Mucosa of descending colon (tissue), 3 donors: ENCODE measurements at regions not wholly inside any gene's neighbourhood (a gene's known extent, or its start where the extent isn't known, plus 50 kb on each side); places are given as distances from the start of the nearest gene placed in this dataset.
"Not testable (repeated sequence)": the region's sequence is repeated elsewhere in the genome, so short reads cannot be mapped to it uniquely, and the experiment has no call there.

Source experiments
- ATAC-seq: fragments of 200-7000 bp; cut with Tn5 transposase; one replicate; pipeline ENCODE4 v1.9.1; 2020; ENCODE audit warnings: mild to moderate bottlenecking, moderate library complexity
- DNase-seq, 3 donors: peaks; one replicate each; pipeline ENCODE4 v3.0.0-alpha.2; 2020
- H3K36me3 ChIP-seq: fragments of 200-600 bp; one replicate; pipeline ENCODE4 v1.8.0; 2021; ENCODE audit warnings: low read depth, mild to moderate bottlenecking
- H3K4me1 ChIP-seq: fragments of 200-600 bp; one replicate; pipeline ENCODE4 v1.8.0; 2021; ENCODE audit warnings: low read depth, mild to moderate bottlenecking
- H3K4me3 ChIP-seq: fragments of 200-600 bp; one replicate; pipeline ENCODE4 v1.8.0; 2021; ENCODE audit warnings: mild to moderate bottlenecking
- H3K9me3 ChIP-seq: fragments of 200-600 bp; one replicate; pipeline ENCODE4 v1.8.0; 2021; ENCODE audit warnings: mild to moderate bottlenecking
- CTCF ChIP-seq: fragments of 200-600 bp; IDR thresholded peaks from one replicate; pipeline ENCODE4 v1.8.0; 2022; ENCODE audit warnings: antibody characterized with exemption, mild to moderate bottlenecking
- intact Hi-C, 2 donors: fragments of 100-400 bp; cut with DNase I in 1 of 2; cut with micrococcal nuclease in 1 of 2; formaldehyde crosslinking; loops; one replicate each; pipeline versions ENCODE4 v1.11.0 to v1.11.1; 2022; cut with DNase I, micrococcal nuclease
- donor health status: DM: no; HTN: no; CAD: no; lungs with moderate emphysema.
- donor health status: DM: no; HTN: no; CAD: no.
- donor health status: DM: no; HTN: yes; CAD: no.

GRCh38 chr15:26115229-26115943, 252.3 kb upstream of the ATP10A start:
- H3K4me3 ChIP-seq, result no peak overlapping the region
- no peaks in the 10 kb centered on the region for H3K36me3 ChIP-seq
- DNase-seq (no peak), ATAC-seq (no peak)
- no peak for TF ChIP-seq CTCF
- H3K9me3 ChIP-seq, result peaks cover 10% of the 10 kb centered on the region
- no peaks in the 10 kb centered on the region for H3K4me1 ChIP-seq
- intact Hi-C loops, result no loop called here

- DNase-seq, intact Hi-C loops, H3K4me3 ChIP-seq, H3K36me3 ChIP-seq, ATAC-seq, H3K4me1 ChIP-seq: not testable (repeated sequence)
- H3K9me3 ChIP-seq, result peaks cover 10% of the 10 kb centered on the region
Measured at GRCh38 chr15:26114128-26114527, 251.0 kb upstream of the ATP10A start.

GRCh38 chr15:26113296-26113695, 250.2 kb upstream of the ATP10A start:
- no peaks in the 10 kb centered on the region for H3K4me1 ChIP-seq
- H3K4me3 ChIP-seq, result no peak overlapping the region
- ATAC-seq (no peak), DNase-seq (no peak)
- intact Hi-C loops, result no loop called here
- H3K9me3 ChIP-seq, result peaks cover 8% of the 10 kb centered on the region
- no peak for TF ChIP-seq CTCF
- no peaks in the 10 kb centered on the region for H3K36me3 ChIP-seq

GRCh38 chr15:26109203-26109602, 246.1 kb upstream of the ATP10A start:
- no peak for DNase-seq
- Histone ChIP-seq H3K4me3 (no peak overlapping the region), H3K36me3 (no peaks in the 10 kb centered on the region), H3K9me3 (peaks cover 9% of the 10 kb centered on the region), H3K4me1 (no peaks in the 10 kb centered on the region)
- no peak for ATAC-seq
- intact Hi-C loops, result no loop called here
- TF ChIP-seq CTCF, result no peak

GRCh38 chr15:26106556-26106955, 243.4 kb upstream of the ATP10A start:
- no peak for ATAC-seq
- no peaks in the 10 kb centered on the region for H3K4me1 ChIP-seq
- no peak for TF ChIP-seq CTCF
- no peaks in the 10 kb centered on the region for H3K36me3 ChIP-seq
- no peak overlapping the region for H3K4me3 ChIP-seq
- DNase-seq, result no peak
- intact Hi-C loops, result no loop called here
- peaks cover 7% of the 10 kb centered on the region for H3K9me3 ChIP-seq

- intact Hi-C loops, result no loop called here
- no peak overlapping the region for H3K4me3 ChIP-seq
- ATAC-seq, result no peak
- peaks cover 7% of the 10 kb centered on the region for H3K9me3 ChIP-seq
- H3K4me1 ChIP-seq, result no peaks in the 10 kb centered on the region
- no peak for DNase-seq
- no peaks in the 10 kb centered on the region for H3K36me3 ChIP-seq
- TF ChIP-seq CTCF, result no peak
Measured at GRCh38 chr15:26103002-26103404, 239.9 kb upstream of the ATP10A start.
